Ovary (tissue), 7 donors: ENCODE measurements at regions not wholly inside any gene's neighbourhood (a gene's known extent, or its start where the extent isn't known, plus 50 kb on each side); places are given as distances from the start of the nearest gene placed in this dataset.

Experiments
- DNase-seq, 5 donors: peaks; one replicate each; pipeline ENCODE4 v3.0.0-alpha.2; 2019 to 2020
- H3K27ac ChIP-seq, 2 donors: fragments of 200-600 bp; one replicate each; pipeline versions ENCODE4 v1.5.1 to v1.8.0; 2019 to 2022
- H3K27me3 ChIP-seq: fragments of 200-600 bp; one replicate; pipeline ENCODE4 v1.8.0; 2022
- H3K36me3 ChIP-seq: fragments of 200-600 bp; sonication (generic); one replicate; pipeline ENCODE4 v1.5.1; 2019
- H3K4me1 ChIP-seq: one replicate; pipeline ENCODE4 v1.8.1; 2013; ENCODE audit warnings: mild to moderate bottlenecking, moderate library complexity; ENCODE audit not compliant: insufficient read depth
- H3K4me3 ChIP-seq: fragments of 200-600 bp; sonication (generic); one replicate; pipeline ENCODE4 v1.5.1; 2017
- H3K9me3 ChIP-seq, 2 donors: fragments of 200-600 bp in 1 of 2; sonication (generic) in 1 of 2; one replicate each; pipeline versions ENCODE4 v1.5.1 to v1.8.1; 2013 to 2019; ENCODE audit warnings: mild to moderate bottlenecking in 1 of 2, moderate library complexity in 1 of 2
- EP300 ChIP-seq: sonication (generic); formaldehyde crosslinking; IDR thresholded peaks from one replicate; pipeline ENCODE4 v1.6.1; 2017; ENCODE audit warnings: antibody characterized with exemption
- POLR2A ChIP-seq: fragments of 450-650 bp; IDR thresholded peaks from one replicate; pipeline ENCODE4 v1.6.1; 2017; ENCODE audit warnings: antibody characterized with exemption, mild to moderate bottlenecking, moderate library complexity
- whole genome bisulfite sequencing, 3 donors: extraction: QIAGEN DNeasy Blood & Tissue Kit in 1 of 3; methylation state at CpG; one replicate each; pipeline versions ENCODE4 v1.1.5 to v1.1.7; 2013 to 2017; 5-methylcytosine and 5-hydroxymethylcytosine counted together
- intact Hi-C, 4 donors: fragments of 100-400 bp; cut with DNase I; formaldehyde crosslinking; loops; one replicate each; pipeline versions ENCODE4 v1.11.0 to v1.15.1; 2022 to 2023
- TF ChIP-seq, protein P1 (sequence below), 3 donors: fragments of 450-650 bp in 2 of 3; fragments of 200-600 bp in 1 of 3; IDR thresholded peaks; one replicate each; pipeline versions ENCODE4 v1.5.1 to v1.8.0; 2016 to 2022; ENCODE audit warnings: antibody characterized with exemption in 3 of 3, mild to moderate bottlenecking in 1 of 3
- donor health status: DM: no; HTN: no; CAD: no; lungs with moderate emphysema.
- donor health status: DM: no; HTN: no; CAD: no.
- donor health status: Bipolar disorder and iron deficiency.
- donor health status: DM: no; HTN: no; CAD: no.
- donor health status: DM: yes; HTN: yes; CAD: no.

DNA sequence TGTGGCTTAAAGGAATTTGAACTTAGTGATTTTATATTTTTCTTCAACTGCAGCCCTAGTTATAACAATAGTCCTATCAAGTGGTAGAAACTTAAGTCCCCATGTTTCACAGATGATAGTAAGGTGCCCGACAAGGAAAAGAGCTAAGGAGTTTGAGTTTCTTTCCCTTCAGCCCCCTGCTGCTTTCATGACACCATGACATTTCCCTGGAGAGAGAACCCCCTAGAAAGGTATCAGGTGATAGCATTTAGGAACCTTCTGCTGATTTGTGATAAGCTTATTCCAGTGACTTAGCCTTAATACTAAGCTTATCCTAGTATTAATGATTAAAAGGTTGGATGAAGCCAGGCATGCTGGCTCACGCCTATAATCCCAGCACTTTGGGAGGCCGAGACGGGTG is 623.8 kb upstream of the TYRP1 start:
- Histone ChIP-seq H3K36me3 (no peaks in the 10 kb centered on the region), H3K27ac (no peak overlapping the region), H3K27me3 (no peaks in the 10 kb centered on the region), H3K4me3 (no peak overlapping the region), H3K4me1 (no peaks in the 10 kb centered on the region), H3K9me3 (no peaks in the 10 kb centered on the region)
- intact Hi-C loops: loop anchor here in 1 of 4 donors (10.0 kb wide), 1 partner anchor 1205 kb away; no protein-coding TSS in a partner anchor
- no peak for DNase-seq
- 86 to 97% (median 87%) methylated on average over 4 of the region's 4 CpGs for WGBS, 3 donors
- TF ChIP-seq EP300: no peak
- TF ChIP-seq, protein P1, sequence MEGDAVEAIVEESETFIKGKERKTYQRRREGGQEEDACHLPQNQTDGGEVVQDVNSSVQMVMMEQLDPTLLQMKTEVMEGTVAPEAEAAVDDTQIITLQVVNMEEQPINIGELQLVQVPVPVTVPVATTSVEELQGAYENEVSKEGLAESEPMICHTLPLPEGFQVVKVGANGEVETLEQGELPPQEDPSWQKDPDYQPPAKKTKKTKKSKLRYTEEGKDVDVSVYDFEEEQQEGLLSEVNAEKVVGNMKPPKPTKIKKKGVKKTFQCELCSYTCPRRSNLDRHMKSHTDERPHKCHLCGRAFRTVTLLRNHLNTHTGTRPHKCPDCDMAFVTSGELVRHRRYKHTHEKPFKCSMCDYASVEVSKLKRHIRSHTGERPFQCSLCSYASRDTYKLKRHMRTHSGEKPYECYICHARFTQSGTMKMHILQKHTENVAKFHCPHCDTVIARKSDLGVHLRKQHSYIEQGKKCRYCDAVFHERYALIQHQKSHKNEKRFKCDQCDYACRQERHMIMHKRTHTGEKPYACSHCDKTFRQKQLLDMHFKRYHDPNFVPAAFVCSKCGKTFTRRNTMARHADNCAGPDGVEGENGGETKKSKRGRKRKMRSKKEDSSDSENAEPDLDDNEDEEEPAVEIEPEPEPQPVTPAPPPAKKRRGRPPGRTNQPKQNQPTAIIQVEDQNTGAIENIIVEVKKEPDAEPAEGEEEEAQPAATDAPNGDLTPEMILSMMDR (IDR thresholded peaks at IDR 0.05): no peak
- no peak for TF ChIP-seq POLR2A

DNA sequence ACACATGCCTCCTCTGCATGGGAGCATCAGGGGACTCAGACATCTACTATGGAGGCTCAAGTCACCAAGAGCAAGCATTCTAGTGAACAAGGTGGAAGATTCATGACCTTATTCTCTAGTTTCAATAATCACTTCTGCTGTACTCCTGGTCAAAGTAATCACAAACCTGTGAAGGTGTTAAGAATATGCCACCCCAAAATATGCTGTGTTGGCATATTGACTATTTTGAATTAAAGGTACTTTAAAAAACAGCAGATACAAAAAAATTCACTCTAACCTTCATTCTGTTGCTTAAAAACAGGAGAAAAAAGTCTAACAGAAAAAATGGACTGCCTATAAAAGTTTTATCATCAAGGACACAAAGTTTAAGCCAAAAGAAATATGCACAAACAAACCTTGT is 607.8 kb upstream of the TYRP1 start:
- TF ChIP-seq EP300: no peak
- Histone ChIP-seq H3K9me3 (no peaks in the 10 kb centered on the region), H3K27me3 (no peaks in the 10 kb centered on the region), H3K36me3 (no peaks in the 10 kb centered on the region), H3K27ac (no peak overlapping the region), H3K4me1 (no peaks in the 10 kb centered on the region), H3K4me3 (no peak overlapping the region)
- intact Hi-C loops: no loop called here
- no peak for DNase-seq

DNA sequence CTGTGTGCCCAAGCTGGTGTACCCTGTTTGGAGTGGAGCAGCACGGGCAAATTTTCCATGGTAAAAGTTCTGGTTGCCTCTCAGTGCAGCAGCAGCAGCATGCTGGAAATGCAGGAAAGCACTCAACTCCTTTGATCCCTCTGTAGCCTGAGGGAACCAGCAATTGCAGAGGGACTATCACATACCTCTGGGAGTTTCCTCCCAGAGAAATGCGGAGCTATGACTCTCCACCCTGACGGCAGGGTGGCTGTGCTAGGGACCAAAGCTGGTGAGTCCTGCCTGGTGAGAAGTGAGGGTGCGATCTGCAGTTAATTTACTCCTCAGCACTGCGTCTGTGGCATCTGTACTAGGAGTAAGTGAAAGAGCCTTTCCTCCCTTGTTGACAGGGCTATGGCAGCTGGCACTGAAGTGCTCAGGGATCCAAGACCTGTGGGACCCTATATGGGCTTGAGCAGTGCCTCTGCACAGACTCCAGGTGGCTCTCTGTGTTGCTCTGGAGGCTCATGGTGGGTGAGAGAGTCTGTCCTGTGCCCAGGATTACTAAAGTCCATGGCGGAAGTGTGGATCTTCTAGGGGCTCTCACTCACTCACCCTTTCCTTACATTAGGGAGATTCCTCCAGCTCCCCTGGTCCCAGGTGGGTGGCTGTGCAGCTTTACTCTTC is 601.2 kb upstream of the TYRP1 start:
- Histone ChIP-seq H3K27me3 (no peaks in the 10 kb centered on the region), H3K4me3 (no peak overlapping the region), H3K27ac (no peak overlapping the region), H3K4me1 (no peaks in the 10 kb centered on the region), H3K36me3 (no peaks in the 10 kb centered on the region), H3K9me3 (no peaks in the 10 kb centered on the region)
- TF ChIP-seq, protein P1 (IDR thresholded peaks at IDR 0.05): no peak
- no peak for TF ChIP-seq POLR2A
- no peak for TF ChIP-seq EP300
- intact Hi-C loops: no loop called here
- WGBS, 3 donors: 72 to 82% (median 74%) methylated on average over 6 of the region's 6 CpGs
- DNase-seq: no peak

DNA sequence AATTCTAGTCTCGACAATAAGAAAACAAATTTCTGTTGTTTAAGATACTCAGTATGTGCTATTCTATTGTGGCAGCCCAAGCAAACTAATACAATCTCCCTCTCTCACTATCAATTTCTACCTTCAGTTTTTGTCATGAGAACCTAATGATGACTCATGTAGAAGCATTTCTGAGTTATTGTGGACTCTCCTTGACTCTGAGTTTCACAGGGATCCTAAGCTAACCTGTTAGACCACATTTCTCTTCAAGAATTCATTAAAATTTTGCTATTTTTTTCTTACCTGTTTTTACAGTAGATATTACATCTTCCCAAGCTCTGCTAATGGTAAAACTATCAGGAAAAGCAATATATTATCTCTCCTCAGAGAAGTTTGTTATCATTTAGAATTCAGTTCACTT is 599.1 kb upstream of the TYRP1 start:
- no peaks in the 10 kb centered on the region for H3K36me3 ChIP-seq

DNA sequence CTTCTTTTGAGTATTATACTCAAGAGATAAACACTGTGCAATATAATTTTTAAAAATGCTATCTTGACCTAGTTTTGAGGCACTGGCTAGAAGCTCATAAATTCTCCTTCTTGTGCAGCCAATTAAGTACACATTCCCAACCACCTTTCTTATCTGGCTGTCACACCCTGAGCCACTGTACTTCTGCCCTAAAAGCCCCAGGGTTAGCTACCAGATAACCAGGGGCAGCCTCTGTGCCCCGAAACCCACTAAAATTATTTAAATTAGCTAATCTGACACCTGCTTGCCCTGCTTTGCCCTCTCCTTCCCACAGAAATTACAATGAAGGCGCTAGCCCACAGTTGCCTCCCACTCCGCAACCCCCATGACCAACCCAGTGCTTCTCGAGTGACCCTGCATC is 597.3 kb upstream of the TYRP1 start:
- no peaks in the 10 kb centered on the region for H3K4me1 ChIP-seq
- no peak overlapping the region for H3K4me3 ChIP-seq
- H3K9me3 ChIP-seq: no peaks in the 10 kb centered on the region
- WGBS, 3 donors: 38 to 55% (median 45%) methylated on average over 4 of the region's 4 CpGs
- intact Hi-C loops: no loop called here
- no peak overlapping the region for H3K27ac ChIP-seq
- H3K27me3 ChIP-seq: no peaks in the 10 kb centered on the region
- no peaks in the 10 kb centered on the region for H3K36me3 ChIP-seq
- TF ChIP-seq, protein P1 (IDR thresholded peaks at IDR 0.05): no peak
- TF ChIP-seq EP300 (no peak), POLR2A (no peak)
- DNase-seq: no peak

More for the DNA sequence above, 599.1 kb upstream of the TYRP1 start:
- TF ChIP-seq POLR2A (no peak), EP300 (no peak)
- TF ChIP-seq, protein P1 (IDR thresholded peaks at IDR 0.05): no peak
- Histone ChIP-seq H3K9me3 (no peaks in the 10 kb centered on the region), H3K27me3 (no peaks in the 10 kb centered on the region), H3K4me3 (no peak overlapping the region), H3K4me1 (no peaks in the 10 kb centered on the region), H3K27ac (no peak overlapping the region)
- 76 to 85% (median 84%) methylated on average over 1 of the region's 1 CpG for WGBS, 3 donors
- intact Hi-C loops: no loop called here
- no peak for DNase-seq
